Smooth muscle cell (in vitro differentiated cells): ENCODE measurements at regions not wholly inside any gene's neighbourhood (a gene's known extent, or its start where the extent isn't known, plus 50 kb on each side); places are given as distances from the start of the nearest gene placed in this dataset.

ENCODE experiments used
- DNase-seq: peaks from one replicate; lab custom pipeline; 2025; ENCODE audit not compliant: unreplicated experiment; lab: John Stamatoyannopoulos, UW
- H2AFZ ChIP-seq: fragments of 200-600 bp; sonication (generic); 2 replicates; pipeline ENCODE4 v1.6.0; 2016; ENCODE audit warnings: antibody characterized with exemption, low read depth, mild to moderate bottlenecking
- H3F3A ChIP-seq: fragments of 200-600 bp; sonication (generic); 2 replicates; pipeline ENCODE4 v1.6.0; 2017; ENCODE audit warnings: antibody characterized with exemption, low read depth
- H3K27ac ChIP-seq: fragments of 200-600 bp; sonication (generic); 2 replicates; pipeline ENCODE4 v1.5.1; 2016; ENCODE audit warnings: low read depth, mild to moderate bottlenecking
- H3K27me3 ChIP-seq: fragments of 200-600 bp; sonication (generic); 2 replicates; pipeline ENCODE4 v1.6.1; 2016; ENCODE audit warnings: low read depth, mild to moderate bottlenecking
- H3K36me3 ChIP-seq: fragments of 200-600 bp; sonication (generic); 2 replicates; pipeline ENCODE4 v1.5.1; 2016; ENCODE audit warnings: low read depth
- H3K4me1 ChIP-seq: fragments of 200-600 bp; sonication (generic); 2 replicates; pipeline ENCODE4 v1.5.1; 2016; ENCODE audit warnings: low read depth
- H3K4me2 ChIP-seq: fragments of 200-600 bp; sonication (generic); 2 replicates; pipeline ENCODE4 v1.6.0; 2016; ENCODE audit warnings: mild to moderate bottlenecking
- H3K4me3 ChIP-seq: fragments of 200-600 bp; sonication (generic); 2 replicates; pipeline ENCODE4 v1.5.1; 2016; ENCODE audit warnings: mild to moderate bottlenecking
- H3K79me2 ChIP-seq: fragments of 200-600 bp; sonication (generic); 2 replicates; pipeline ENCODE4 v1.6.0; 2016; ENCODE audit warnings: low read depth, mild to moderate bottlenecking
- H3K9ac ChIP-seq: fragments of 200-600 bp; sonication (generic); 2 replicates; pipeline ENCODE4 v1.6.0; 2016; ENCODE audit warnings: low read depth
- H3K9me3 ChIP-seq: fragments of 200-600 bp; sonication (generic); replicated peaks from 2 replicates; pipeline ENCODE4 v1.5.1; 2016; ENCODE audit warnings: low read depth
- H4K20me1 ChIP-seq: fragments of 200-600 bp; sonication (generic); 2 replicates; pipeline ENCODE4 v1.6.0; 2016; ENCODE audit warnings: low read depth
- CTCF ChIP-seq: fragments of 200-600 bp; sonication (generic); IDR thresholded peaks from 2 replicates; pipeline ENCODE4 v1.5.1; 2017; ENCODE audit warnings: borderline replicate concordance, mild to moderate bottlenecking, antibody characterized with exemption; ENCODE audit not compliant: insufficient read depth, poor library complexity, severe bottlenecking
- WGBS: methylation state at CpG from one replicate; pipeline ENCODE4 v1.1.7; 2016; ENCODE audit warnings: low lambda C conversion rate; 5-methylcytosine and 5-hydroxymethylcytosine counted together

GRCh38 chr15:69827751-69828150, 270.0 kb downstream of the TLE3 start:
- Histone ChIP-seq H3K4me1 (peaks cover 12% of the 10 kb centered on the region), H3K9ac (no peak overlapping the region), H3F3A (no peaks in the 10 kb centered on the region), H3K36me3 (no peaks in the 10 kb centered on the region), H3K4me3 (no peak overlapping the region), H3K79me2 (no peaks in the 10 kb centered on the region), H3K27me3 (no peaks in the 10 kb centered on the region), H3K9me3 (no peaks in the 10 kb centered on the region), H4K20me1 (no peaks in the 10 kb centered on the region), H2AFZ (no peak overlapping the region), H3K27ac (no peak overlapping the region), H3K4me2 (no peak overlapping the region)
- no peak for TF ChIP-seq CTCF
- 92% methylated on average over 1 of the region's 1 CpG for WGBS
- DNase-seq, result no peak

GRCh38 chr15:69828181-69828828, 269.4 kb downstream of the TLE3 start:
- no peaks in the 10 kb centered on the region for H3K27me3 ChIP-seq
- no peaks in the 10 kb centered on the region for H3K36me3 ChIP-seq
- no peaks in the 10 kb centered on the region for H4K20me1 ChIP-seq
- H3K4me1 ChIP-seq, result peaks cover 12% of the 10 kb centered on the region
- H3K4me2 ChIP-seq, result no peak overlapping the region
- TF ChIP-seq CTCF, result no peak
- no peak overlapping the region for H3K9ac ChIP-seq
- DNase-seq, result no peak
- H3K9me3 ChIP-seq, result no peaks in the 10 kb centered on the region
- no peaks in the 10 kb centered on the region for H3K79me2 ChIP-seq
- WGBS, result 85% methylated on average over 8 of the region's 9 CpGs
- no peak overlapping the region for H2AFZ ChIP-seq
- H3K4me3 ChIP-seq, result no peak overlapping the region
- H3F3A ChIP-seq, result no peaks in the 10 kb centered on the region
- H3K27ac ChIP-seq, result no peak overlapping the region

- H3K27me3 ChIP-seq, result no peaks in the 10 kb centered on the region
- H4K20me1 ChIP-seq, result no peaks in the 10 kb centered on the region
- WGBS, result 98% methylated on average over 3 of the region's 3 CpGs
- H3K4me3 ChIP-seq, result no peak overlapping the region
- H3K4me2 ChIP-seq, result no peak overlapping the region
- peaks cover 16% of the 10 kb centered on the region for H3K4me1 ChIP-seq
- H3F3A ChIP-seq, result no peaks in the 10 kb centered on the region
- no peaks in the 10 kb centered on the region for H3K9me3 ChIP-seq
- no peaks in the 10 kb centered on the region for H3K36me3 ChIP-seq
- no peak for TF ChIP-seq CTCF
- no peak overlapping the region for H3K9ac ChIP-seq
- DNase-seq, result no peak
- H2AFZ ChIP-seq, result no peak overlapping the region
- no peaks in the 10 kb centered on the region for H3K79me2 ChIP-seq
- H3K27ac ChIP-seq, result no peak overlapping the region
Measured at GRCh38 chr15:69829974-69830373, 267.7 kb downstream of the TLE3 start.

GRCh38 chr15:69830430-69830829, 267.3 kb downstream of the TLE3 start:
- Histone ChIP-seq H3K9ac (no peak overlapping the region), H3K79me2 (no peaks in the 10 kb centered on the region), H3K4me2 (no peak overlapping the region), H3K4me1 (peaks cover 16% of the 10 kb centered on the region), H3K9me3 (no peaks in the 10 kb centered on the region), H3K4me3 (no peak overlapping the region), H3K36me3 (no peaks in the 10 kb centered on the region), H3K27ac (no peak overlapping the region), H2AFZ (no peak overlapping the region), H3F3A (no peaks in the 10 kb centered on the region), H3K27me3 (no peaks in the 10 kb centered on the region), H4K20me1 (no peaks in the 10 kb centered on the region)
- WGBS, result 68% methylated on average over 4 of the region's 4 CpGs
- DNase-seq, result no peak
- no peak for TF ChIP-seq CTCF
